HUES6 (cell line): ENCODE measurements at regions not wholly inside any gene's neighbourhood (a gene's known extent, or its start where the extent isn't known, plus 50 kb on each side); places are given as distances from the start of the nearest gene placed in this dataset.
A peak's percentile ranks its signal among the peaks of the same experiment; 100 is the strongest.
"Not testable (repeated sequence)": the region's sequence is repeated elsewhere in the genome, so short reads cannot be mapped to it uniquely, and the experiment has no call there.

Source experiments
- H3K27ac ChIP-seq: 2 replicates; pipeline ENCODE4 v1.7.0; 2013; ENCODE audit warnings: low read depth, mild to moderate bottlenecking, low read length, inconsistent platforms
- H3K27me3 ChIP-seq: 2 replicates; pipeline ENCODE4 v1.6.1; 2013; ENCODE audit warnings: low read length; ENCODE audit not compliant: control insufficient read depth, insufficient read depth
- H3K36me3 ChIP-seq: 2 replicates; pipeline ENCODE4 v1.6.1; 2013; ENCODE audit warnings: low read length; ENCODE audit not compliant: control insufficient read depth, insufficient read depth
- H3K4me1 ChIP-seq: 2 replicates; pipeline ENCODE4 v1.6.1; 2013; ENCODE audit warnings: low read length; ENCODE audit not compliant: control insufficient read depth, insufficient read depth
- H3K4me3 ChIP-seq: 2 replicates; pipeline ENCODE4 v1.5.1; 2013; ENCODE audit warnings: low read depth, low read length
- H3K9ac ChIP-seq: one replicate; pipeline ENCODE4 v1.6.1; 2013; ENCODE audit warnings: mild to moderate bottlenecking, low read length
- H3K9me3 ChIP-seq: 2 replicates; pipeline ENCODE4 v1.6.1; 2013; ENCODE audit warnings: low read depth, low read length; ENCODE audit not compliant: control insufficient read depth, insufficient read depth

DNA sequence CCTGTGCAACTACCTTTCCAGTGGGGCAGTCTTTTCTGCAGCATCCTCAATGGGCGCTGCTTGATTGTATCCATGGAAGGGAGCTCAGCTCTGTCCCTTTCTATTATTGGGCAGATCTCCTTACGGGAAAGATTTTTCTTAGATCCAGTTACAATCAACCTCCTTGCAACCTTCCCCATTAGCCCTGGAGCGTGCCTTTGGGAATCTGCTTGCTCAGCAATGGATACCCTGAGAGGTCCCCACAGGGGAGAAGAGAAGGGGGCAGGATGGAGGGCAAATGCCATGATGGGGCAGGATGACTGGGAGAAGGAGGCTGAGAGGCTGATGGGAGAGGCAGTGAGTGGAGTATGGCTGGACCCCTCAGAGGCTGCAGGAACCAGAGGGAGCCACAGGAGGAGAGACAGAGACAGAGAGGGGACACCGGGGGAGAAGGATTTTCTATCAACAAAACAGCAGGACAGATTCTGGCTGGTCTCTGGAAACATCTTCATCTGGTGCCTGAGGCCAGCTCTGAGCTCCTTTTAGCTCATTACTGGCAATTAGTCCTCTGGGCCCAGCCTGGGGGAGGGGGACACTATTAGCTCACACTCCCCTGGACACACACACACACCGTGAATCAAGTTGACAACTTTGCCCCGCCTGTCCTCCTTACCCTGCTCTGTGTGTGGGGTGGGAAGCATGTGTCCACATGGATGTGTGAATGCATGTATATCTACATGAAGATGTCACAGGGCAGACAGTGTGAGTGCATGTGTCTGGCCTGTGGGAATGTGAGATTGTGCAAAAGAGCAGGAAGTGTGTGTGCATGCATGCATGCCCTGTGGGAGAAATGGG lies 80.8 kb upstream of the PAX2 start:
- peaks cover 42% of the 10 kb centered on the region for H3K4me1 ChIP-seq
- H3K9me3 ChIP-seq = no peaks in the 10 kb centered on the region
- H3K27me3 ChIP-seq = peaks cover 77% of the 10 kb centered on the region
- H3K9ac ChIP-seq = no peak overlapping the region
- H3K27ac ChIP-seq = no peak overlapping the region
- H3K36me3 ChIP-seq = no peaks in the 10 kb centered on the region
- no peak overlapping the region for H3K4me3 ChIP-seq

DNA sequence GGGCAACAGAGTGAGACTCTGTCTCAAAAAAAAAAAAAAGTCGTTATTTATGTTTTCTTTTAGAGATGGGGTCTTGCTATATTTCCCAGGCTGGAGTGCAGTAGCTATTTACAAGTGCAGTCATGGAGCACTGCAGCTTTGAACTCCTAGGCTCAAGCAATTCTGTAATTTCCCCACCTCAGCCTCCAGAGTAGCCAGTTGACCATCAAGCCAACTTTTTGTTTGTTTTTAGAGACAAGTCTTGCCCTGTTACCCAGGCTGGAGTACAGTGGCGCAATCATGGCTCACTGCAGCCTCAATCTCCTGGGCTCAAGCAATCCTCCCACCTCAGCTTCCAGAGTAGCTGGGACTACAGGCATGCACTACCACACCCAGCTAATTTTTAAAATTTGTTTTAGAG lies 78.7 kb upstream of the PAX2 start:
- not testable (repeated sequence) for H3K9me3 ChIP-seq, H3K27ac ChIP-seq, H3K4me3 ChIP-seq, H3K9ac ChIP-seq, H3K36me3 ChIP-seq
- Histone ChIP-seq H3K27me3 (peaks cover 78% of the 10 kb centered on the region), H3K4me1 (peaks cover 42% of the 10 kb centered on the region)

DNA sequence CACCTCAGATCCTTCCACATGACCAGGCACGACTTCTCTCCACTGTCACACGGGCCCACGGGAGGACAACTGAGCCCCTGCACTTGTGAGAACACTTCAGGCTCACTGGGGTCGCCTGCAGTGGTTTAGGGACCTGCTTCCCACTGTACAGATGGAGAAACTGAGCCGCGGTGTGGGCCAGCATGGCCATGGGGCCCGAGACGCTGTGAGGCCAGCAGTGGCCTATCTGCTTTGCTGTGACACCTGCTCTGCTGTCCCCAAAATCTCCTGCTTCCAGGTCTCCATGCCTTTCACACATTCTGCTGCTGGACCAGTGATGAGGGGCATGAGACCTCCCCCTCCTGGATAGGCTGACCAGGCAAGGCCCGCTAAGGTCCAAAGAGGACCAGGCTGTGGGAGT lies 75.8 kb upstream of the PAX2 start:
- H3K9me3 ChIP-seq = no peaks in the 10 kb centered on the region

DNA sequence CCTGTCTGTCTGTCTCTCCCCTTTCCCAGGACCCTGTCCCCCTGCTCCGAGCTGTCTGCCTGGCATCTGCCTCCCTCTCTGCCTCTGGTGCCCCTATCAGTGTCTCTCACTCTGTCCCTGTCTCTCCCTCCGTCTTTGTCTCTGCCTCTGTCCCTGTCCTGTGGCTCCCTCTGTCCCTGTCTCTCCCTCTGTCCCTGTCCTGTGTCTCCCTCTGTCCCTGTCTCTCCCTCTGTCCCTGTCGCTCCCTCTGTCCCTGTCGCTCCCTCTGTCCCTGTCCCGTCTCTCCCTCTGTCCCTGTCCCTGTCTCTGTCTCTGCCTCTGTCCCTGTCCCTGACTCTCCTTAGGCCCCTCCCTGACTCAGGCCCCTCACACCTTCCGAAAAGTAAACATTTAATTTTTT lies 75.0 kb upstream of the PAX2 start:
- Histone ChIP-seq H3K9me3 (no peaks in the 10 kb centered on the region), H3K27ac (no peak overlapping the region), H3K4me3 (peak overlapping the region; percentile 59; the same call in 1 of the 2 replicates), H3K36me3 (no peaks in the 10 kb centered on the region), H3K4me1 (peaks cover 42% of the 10 kb centered on the region), H3K27me3 (peaks cover 82% of the 10 kb centered on the region), H3K9ac (no peak overlapping the region)

More for the DNA sequence above, 75.8 kb upstream of the PAX2 start:
- no peaks in the 10 kb centered on the region for H3K36me3 ChIP-seq
- peaks cover 83% of the 10 kb centered on the region for H3K27me3 ChIP-seq
- no peak overlapping the region for H3K27ac ChIP-seq
- peaks cover 42% of the 10 kb centered on the region for H3K4me1 ChIP-seq
- H3K9ac ChIP-seq = no peak overlapping the region
- H3K4me3 ChIP-seq = no peak overlapping the region

DNA sequence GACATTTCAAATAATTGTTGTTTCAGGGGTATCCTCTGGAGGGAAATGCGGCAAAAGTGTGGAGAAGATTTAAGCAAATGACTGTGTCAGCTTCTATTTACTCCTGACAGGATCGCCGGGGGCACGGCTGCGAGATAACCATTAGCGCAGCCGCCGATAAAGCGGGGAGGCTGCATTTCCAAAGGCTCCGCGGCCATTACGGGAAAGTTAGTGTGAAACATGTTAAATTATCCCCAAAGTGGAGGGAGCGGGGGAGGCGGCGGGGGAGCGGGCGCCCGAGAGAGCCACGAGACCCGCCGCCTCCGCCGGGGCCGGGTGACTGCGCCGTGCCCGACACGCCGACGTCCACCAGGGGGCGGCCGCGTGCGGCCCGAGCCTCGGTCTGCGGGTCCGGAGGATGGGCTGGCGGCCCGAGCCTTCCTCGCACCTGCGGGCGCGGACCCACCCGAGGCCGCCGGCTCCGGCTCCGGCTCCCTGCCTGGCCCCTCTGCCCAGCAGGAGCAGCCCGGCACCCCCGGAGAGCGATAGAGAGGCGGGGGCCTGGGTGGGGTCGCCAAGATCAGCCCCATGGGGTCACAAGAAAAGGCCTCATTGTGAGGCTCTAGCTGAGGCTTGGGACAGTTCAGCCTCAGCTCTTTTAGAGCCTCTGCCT lies 74.4 kb upstream of the PAX2 start:
- no peak overlapping the region for H3K9ac ChIP-seq
- H3K36me3 ChIP-seq = no peaks in the 10 kb centered on the region
- peaks cover 85% of the 10 kb centered on the region for H3K27me3 ChIP-seq
- no peak overlapping the region for H3K27ac ChIP-seq
- H3K4me1 ChIP-seq = peaks cover 42% of the 10 kb centered on the region
- peak overlapping the region; percentile 59 for H3K4me3 ChIP-seq
- no peaks in the 10 kb centered on the region for H3K9me3 ChIP-seq

DNA sequence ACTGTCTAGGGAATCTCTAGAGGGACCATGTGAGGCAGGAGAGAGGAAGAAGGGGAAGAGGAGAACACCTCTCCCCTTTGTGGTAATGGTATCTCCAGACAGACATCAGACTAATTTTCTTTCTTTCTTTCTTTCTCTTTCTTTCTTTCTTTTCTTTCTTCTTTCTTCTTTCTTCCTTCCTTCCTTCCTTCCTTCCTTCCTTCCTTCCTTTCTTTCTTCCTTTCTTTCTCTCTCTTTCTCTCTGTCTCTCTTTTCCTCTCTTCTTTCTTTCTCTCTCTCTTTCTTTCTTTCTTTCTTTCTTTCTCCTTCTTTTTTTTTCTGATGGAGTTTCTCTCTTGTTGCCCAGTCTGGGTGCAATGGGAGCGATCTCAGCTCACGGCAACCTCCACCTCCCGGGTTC lies 73.2 kb upstream of the PAX2 start:
- Histone ChIP-seq H3K36me3 (no peaks in the 10 kb centered on the region), H3K9me3 (no peaks in the 10 kb centered on the region), H3K4me3 (no peak overlapping the region), H3K27ac (no peak overlapping the region), H3K4me1 (peaks cover 40% of the 10 kb centered on the region), H3K27me3 (peaks cover 88% of the 10 kb centered on the region), H3K9ac (no peak overlapping the region)

DNA sequence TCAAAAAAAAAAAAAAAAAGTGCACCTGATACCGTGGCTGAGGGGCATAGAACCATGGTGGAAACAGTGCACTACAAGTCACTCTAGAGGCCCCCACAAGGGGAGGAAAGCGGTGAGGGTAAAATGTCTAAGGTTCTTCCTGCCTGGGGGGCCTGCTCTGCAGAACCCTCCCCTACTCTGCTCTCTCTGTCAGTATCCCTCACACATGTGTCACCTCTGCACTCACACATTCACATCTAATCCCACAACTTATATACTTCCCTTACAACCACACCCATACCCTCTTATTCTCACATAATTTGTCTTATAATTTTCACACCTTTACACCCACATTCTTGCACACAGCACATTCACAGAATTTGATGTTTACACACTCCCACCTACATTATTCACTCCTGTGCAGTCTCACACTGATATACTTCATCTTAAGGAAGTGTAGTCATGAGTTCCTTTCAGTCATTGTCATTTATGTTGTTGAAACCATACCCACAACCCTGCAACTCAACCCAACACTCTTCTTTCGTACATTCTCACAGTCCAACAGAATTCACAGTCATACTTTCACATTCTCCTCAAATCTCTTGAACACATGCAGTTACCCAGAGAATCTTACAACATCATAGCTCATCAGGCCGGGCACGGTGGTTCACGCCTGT lies 68.0 kb upstream of the PAX2 start:
- Histone ChIP-seq H3K36me3 (no peaks in the 10 kb centered on the region), H3K27me3 (peaks cover 87% of the 10 kb centered on the region)

DNA sequence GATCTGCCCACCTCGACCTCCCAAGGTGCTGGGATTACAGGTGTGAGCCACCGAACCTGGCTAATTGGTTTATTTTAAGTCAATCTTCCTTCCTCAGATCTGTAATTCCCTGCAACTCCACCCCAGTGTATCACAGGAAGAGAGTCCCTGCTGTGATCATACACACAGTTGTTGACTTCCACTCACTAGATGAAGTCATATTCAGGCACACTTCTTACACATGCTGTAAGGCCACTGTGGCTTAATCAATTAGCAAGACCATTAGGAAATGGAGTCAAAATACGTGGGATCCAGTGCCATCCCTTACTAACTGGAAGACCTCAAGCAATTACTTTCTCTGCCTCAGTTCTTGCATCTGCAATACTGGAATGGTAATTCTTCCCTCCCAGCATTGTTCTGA lies 66.1 kb upstream of the PAX2 start:
- Histone ChIP-seq H3K27me3 (peaks cover 88% of the 10 kb centered on the region), H3K9me3 (no peaks in the 10 kb centered on the region), H3K4me1 (peaks cover 18% of the 10 kb centered on the region), H3K4me3 (no peak overlapping the region), H3K27ac (no peak overlapping the region), H3K36me3 (no peaks in the 10 kb centered on the region), H3K9ac (no peak overlapping the region)

More for the DNA sequence above, 68.0 kb upstream of the PAX2 start:
- H3K9ac ChIP-seq = no peak overlapping the region
- H3K4me3 ChIP-seq = no peak overlapping the region
- H3K9me3 ChIP-seq = no peaks in the 10 kb centered on the region
- no peak overlapping the region for H3K27ac ChIP-seq
- peaks cover 15% of the 10 kb centered on the region; the same call in 1 of the 2 replicates for H3K4me1 ChIP-seq

DNA sequence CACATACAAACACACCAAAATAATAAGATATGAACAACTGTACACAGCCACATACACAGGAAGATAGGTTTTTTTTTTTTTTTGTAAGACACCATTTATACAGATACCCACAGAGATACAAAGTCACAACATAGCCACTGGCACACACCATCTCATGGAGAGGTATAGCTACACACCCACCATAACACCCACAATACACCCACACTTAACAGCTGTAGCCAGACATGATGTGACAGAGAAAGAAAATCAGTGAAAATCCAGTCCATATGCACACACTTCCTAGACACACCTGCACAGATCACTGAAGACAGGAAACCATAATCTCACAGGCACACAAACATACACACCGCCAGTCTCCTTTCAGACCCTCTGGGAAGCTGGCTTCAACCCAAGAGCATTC lies 62.4 kb upstream of the PAX2 start:
- Histone ChIP-seq H3K9me3 (no peaks in the 10 kb centered on the region), H3K27ac (no peak overlapping the region), H3K27me3 (peaks cover 99% of the 10 kb centered on the region), H3K9ac (no peak overlapping the region), H3K36me3 (no peaks in the 10 kb centered on the region), H3K4me1 (peaks cover 33% of the 10 kb centered on the region), H3K4me3 (0 out of 2 replicates have a peak overlapping the region, but pooled peaks have one; percentile 44)

DNA sequence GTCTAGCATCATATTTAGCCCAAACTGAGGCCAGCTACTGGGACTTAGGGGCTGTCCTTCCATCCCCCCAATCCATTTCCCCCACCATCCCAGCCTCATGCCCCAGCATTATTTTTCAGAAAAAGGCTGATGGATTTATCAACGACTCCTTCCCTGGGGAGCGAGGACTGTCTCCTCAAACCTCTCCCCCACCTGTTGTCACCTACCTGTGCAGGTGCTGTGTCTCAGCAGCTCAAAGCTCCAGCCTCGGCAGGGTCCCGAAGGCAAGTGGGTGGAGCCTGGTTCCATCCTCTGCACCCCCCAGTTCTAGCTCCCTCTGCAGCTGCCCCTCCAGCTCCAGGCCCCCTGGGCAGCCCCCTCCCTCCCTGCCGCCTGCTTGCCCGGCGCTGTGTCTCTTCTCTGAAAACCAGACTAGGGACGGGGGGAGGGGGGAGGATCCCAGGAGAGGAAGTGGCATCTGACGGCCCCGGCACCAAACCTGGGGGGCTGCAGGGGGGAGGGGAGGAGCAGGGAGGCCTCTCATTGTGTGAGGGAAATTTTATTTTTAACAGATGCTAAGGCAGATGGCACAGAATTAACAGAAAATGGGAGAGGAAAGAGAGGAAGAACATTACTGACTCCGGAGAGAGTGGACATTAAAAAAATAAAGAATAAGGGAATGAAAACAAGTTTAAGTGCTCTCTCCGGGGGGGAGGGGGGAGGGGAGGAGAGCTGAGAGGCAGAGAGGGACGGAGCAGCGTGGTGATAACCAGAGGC lies 61.7 kb upstream of the PAX2 start:
- Histone ChIP-seq H3K9me3 (no peaks in the 10 kb centered on the region), H3K27ac (no peak overlapping the region), H3K9ac (no peak overlapping the region), H3K27me3 (peaks cover 99% of the 10 kb centered on the region), H3K4me1 (peaks cover 39% of the 10 kb centered on the region), H3K4me3 (peak overlapping the region; percentile 44), H3K36me3 (no peaks in the 10 kb centered on the region)
